Activated CD4-positive, alpha-beta memory T cell treated with anti-CD3 and anti-CD28 coated beads, Interleukin-2, amount 10 ng/mL, durations not matched to agents 7 days and 5 days (primary cell): ENCODE measurements at regions not wholly inside any gene's neighbourhood (a gene's known extent, or its start where the extent isn't known, plus 50 kb on each side); places are given as distances from the start of the nearest gene placed in this dataset.

Experiments used
- CTCF ChIA-PET: fragments of 350-600 bp; sonication (Branson Sonifier 250); formaldehyde crosslinking; loops from one replicate; lab custom pipeline; 2021; ENCODE audit warnings: antibody characterized with exemption, inconsistent platforms; lab: Charles Lee
- POLR2A ChIA-PET: fragments of 350-600 bp; sonication (Branson Sonifier 250); formaldehyde crosslinking; loops from one replicate; lab custom pipeline; 2021; ENCODE audit warnings: antibody characterized with exemption; lab: Charles Lee
- DNase-seq: peaks from one replicate; pipeline ENCODE4 v3.0.0-alpha.2; 2020
- H3K27ac Mint-ChIP-seq: one replicate; pipeline ENCODE4 v1.8.0; 2021; ENCODE audit warnings: mild to moderate bottlenecking, mixed read lengths
- H3K27me3 Mint-ChIP-seq: one replicate; pipeline ENCODE4 v1.8.0; 2021; ENCODE audit warnings: mixed read lengths
- H3K36me3 Mint-ChIP-seq: one replicate; pipeline ENCODE4 v1.8.0; 2021; ENCODE audit warnings: low read depth, mixed read lengths
- H3K4me1 Mint-ChIP-seq: one replicate; pipeline ENCODE4 v1.8.0; 2021; ENCODE audit warnings: mixed read lengths
- H3K4me3 Mint-ChIP-seq: one replicate; pipeline ENCODE4 v1.8.0; 2021; ENCODE audit warnings: mild to moderate bottlenecking, mixed read lengths
- H3K9me3 Mint-ChIP-seq: one replicate; pipeline ENCODE4 v1.8.0; 2021; ENCODE audit warnings: mixed read lengths

DNA sequence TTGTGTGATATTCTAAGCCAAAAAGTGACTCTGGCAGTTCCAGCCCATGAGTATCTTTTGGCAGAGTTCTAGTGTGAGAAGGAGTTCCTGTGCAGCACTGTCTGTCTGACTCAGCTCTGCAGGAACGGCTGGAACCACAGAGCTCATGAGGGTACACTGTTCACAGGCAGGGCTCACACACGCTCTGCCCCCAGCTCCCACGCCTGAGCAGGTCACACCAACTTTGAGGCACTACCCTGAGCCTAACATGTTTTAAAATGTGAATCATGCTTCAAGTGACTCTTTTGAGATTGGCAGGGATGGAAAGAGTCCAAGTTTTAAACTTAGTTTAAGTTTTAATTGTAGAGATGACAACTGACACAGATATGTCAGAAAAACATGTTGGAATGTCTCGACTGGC lies 1203.3 kb downstream of the UQCRFS1 start:
- POLR2A ChIA-PET, result no interaction called here
- CTCF ChIA-PET, result no interaction called here
- Mint-ChIP-seq H3K4me3 (no peak overlapping the region), H3K27me3 (no peaks in the 10 kb centered on the region), H3K9me3 (peaks cover 31% of the 10 kb centered on the region), H3K27ac (no peak overlapping the region), H3K4me1 (no peaks in the 10 kb centered on the region), H3K36me3 (no peaks in the 10 kb centered on the region)
- DNase-seq, result no peak

- CTCF ChIA-PET, result no interaction called here
- H3K27me3 Mint-ChIP-seq, result no peaks in the 10 kb centered on the region
These were observed 1204.3 kb downstream of the UQCRFS1 start for GRCh38 chr19:28008695-28009094.

DNA sequence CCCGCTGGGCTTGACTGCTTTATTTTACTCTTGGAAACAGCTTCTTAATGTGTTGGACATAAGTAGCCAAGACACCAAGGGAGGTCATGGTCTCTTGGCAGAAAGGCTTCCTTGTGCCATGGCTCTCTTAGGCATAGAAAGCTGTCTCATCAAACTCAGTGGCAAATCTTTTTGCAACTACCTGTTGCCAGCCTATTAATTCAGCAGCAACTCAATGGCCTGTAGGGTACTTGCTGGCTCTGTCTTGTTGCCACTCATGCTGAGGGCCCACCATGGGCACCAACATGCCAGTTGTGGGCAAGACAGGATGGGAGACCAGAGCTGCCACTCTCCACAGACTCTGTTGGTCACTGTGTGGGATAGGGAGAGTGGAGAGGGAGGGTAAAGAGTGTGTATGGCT lies 1209.4 kb downstream of the UQCRFS1 start:
- Mint-ChIP-seq H3K27me3 (no peaks in the 10 kb centered on the region), H3K4me1 (no peaks in the 10 kb centered on the region), H3K9me3 (peaks cover 24% of the 10 kb centered on the region), H3K27ac (no peak overlapping the region), H3K4me3 (no peak overlapping the region), H3K36me3 (no peaks in the 10 kb centered on the region)
- CTCF ChIA-PET, result no interaction called here
- POLR2A ChIA-PET, result no interaction called here
- DNase-seq, result no peak

More at GRCh38 chr19:28008695-28009094, 1204.3 kb downstream of the UQCRFS1 start:
- POLR2A ChIA-PET, result no interaction called here
- H3K9me3 Mint-ChIP-seq, result peaks cover 31% of the 10 kb centered on the region
- DNase-seq, result no peak
- H3K4me1 Mint-ChIP-seq, result no peaks in the 10 kb centered on the region
- H3K4me3 Mint-ChIP-seq, result no peak overlapping the region
- H3K36me3 Mint-ChIP-seq, result no peaks in the 10 kb centered on the region
- no peak overlapping the region for H3K27ac Mint-ChIP-seq

GRCh38 chr19:27997069-27997468 lies 1215.9 kb downstream of the UQCRFS1 start:
- no peak overlapping the region for H3K27ac Mint-ChIP-seq
- H3K4me1 Mint-ChIP-seq, result no peaks in the 10 kb centered on the region

GRCh38 chr19:27993619-27994570 lies 1219.1 kb downstream of the UQCRFS1 start:
- Mint-ChIP-seq H3K9me3 (peaks cover 6% of the 10 kb centered on the region), H3K4me1 (no peaks in the 10 kb centered on the region), H3K27me3 (no peaks in the 10 kb centered on the region), H3K36me3 (no peaks in the 10 kb centered on the region), H3K4me3 (no peak overlapping the region), H3K27ac (no peak overlapping the region)
- no peak for DNase-seq
- ChIA-PET POLR2A (no interaction called here), CTCF (no interaction called here)

More at GRCh38 chr19:27997069-27997468, 1215.9 kb downstream of the UQCRFS1 start:
- Mint-ChIP-seq H3K4me3 (no peak overlapping the region), H3K36me3 (no peaks in the 10 kb centered on the region), H3K9me3 (peaks cover 10% of the 10 kb centered on the region), H3K27me3 (no peaks in the 10 kb centered on the region)
- no peak for DNase-seq
- POLR2A ChIA-PET, result no interaction called here
- CTCF ChIA-PET, result no interaction called here

DNA sequence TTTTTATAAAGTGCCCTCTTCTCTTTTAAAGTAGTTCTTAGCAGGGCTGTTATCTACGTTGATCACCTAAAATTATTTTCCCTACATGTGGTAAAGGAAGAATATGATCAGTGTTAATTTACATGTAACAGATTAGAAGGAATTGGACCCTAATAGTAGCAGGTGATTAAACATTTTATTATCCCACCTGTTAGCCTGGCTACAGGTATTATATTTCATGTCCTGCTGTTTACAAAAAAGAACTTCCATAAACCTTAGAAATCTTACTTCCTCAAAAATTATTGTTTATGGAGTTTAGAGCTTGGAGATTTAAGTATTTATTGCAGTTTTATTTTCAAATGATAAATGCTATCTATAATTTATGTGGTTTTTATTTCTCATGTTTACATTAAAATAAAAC lies 1226.7 kb downstream of the UQCRFS1 start:
- peaks cover 3% of the 10 kb centered on the region for H3K9me3 Mint-ChIP-seq
- DNase-seq, result no peak
- H3K4me1 Mint-ChIP-seq, result no peaks in the 10 kb centered on the region
- no peak overlapping the region for H3K4me3 Mint-ChIP-seq
- ChIA-PET POLR2A (no interaction called here), CTCF (no interaction called here)
- no peak overlapping the region for H3K27ac Mint-ChIP-seq
- no peaks in the 10 kb centered on the region for H3K27me3 Mint-ChIP-seq
- H3K36me3 Mint-ChIP-seq, result no peaks in the 10 kb centered on the region

DNA sequence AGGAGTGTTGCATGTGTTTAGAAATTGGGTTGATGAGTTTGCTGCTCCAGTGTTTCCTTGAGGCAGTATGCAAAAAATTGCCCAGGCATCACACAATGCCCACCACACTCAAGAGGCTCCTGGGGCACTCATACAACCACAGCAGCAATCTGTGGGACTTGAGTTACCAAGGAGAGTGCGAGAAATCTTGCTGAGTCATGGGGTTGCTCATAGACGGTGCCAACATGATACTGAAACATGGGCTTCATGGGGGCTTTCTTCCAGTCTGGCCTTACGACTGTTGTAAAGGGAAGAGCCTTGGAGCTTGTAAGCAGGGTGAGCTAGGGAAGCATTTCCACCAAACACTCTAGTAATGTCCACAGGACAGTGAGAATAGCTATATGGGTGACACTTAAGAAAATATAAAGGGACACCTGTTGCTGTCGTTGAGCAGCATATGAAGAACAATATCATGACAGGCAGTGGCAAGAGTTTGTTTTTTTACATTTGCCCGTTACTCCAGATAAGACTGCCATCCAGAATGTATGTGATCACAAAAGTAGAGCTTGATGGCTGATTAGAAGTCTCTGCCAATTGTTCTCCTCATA lies 1237.4 kb downstream of the UQCRFS1 start:
- H3K9me3 Mint-ChIP-seq, result peaks cover 4% of the 10 kb centered on the region
- ChIA-PET CTCF (no interaction called here), POLR2A (no interaction called here)
- no peaks in the 10 kb centered on the region for H3K27me3 Mint-ChIP-seq
- DNase-seq, result no peak
- H3K36me3 Mint-ChIP-seq, result no peaks in the 10 kb centered on the region
- H3K4me1 Mint-ChIP-seq, result no peaks in the 10 kb centered on the region
- no peak overlapping the region for H3K27ac Mint-ChIP-seq
- no peak overlapping the region for H3K4me3 Mint-ChIP-seq

DNA sequence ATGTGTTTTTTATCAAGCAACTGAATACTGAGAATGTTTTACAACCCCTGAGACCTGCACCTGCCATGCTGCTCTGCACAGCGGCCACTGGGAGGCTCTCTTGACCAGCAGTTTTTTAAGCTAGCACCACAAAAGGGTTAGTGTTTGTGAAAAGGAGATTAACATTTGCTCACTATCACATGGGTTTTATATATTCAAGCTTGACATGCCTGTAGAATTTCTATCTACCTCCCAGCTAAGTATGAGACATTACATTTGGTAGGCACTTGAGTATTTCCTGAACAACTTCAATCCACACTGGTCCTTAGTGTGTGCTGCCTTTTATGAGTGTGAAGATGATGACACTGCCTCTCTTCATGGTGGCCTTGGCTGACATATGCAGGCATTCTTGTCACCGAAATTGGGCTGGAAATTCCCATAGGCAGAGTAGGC lies 1238.9 kb downstream of the UQCRFS1 start:
- POLR2A ChIA-PET, result no interaction called here
- H3K36me3 Mint-ChIP-seq, result no peaks in the 10 kb centered on the region
- CTCF ChIA-PET, result interaction anchor here (1.2 kb wide), 1 partner anchor 10 kb away, joined by 3 read pairs; no protein-coding TSS in a partner anchor
- H3K4me3 Mint-ChIP-seq, result no peak overlapping the region
- peaks cover 4% of the 10 kb centered on the region for H3K9me3 Mint-ChIP-seq
- DNase-seq, result no peak
- no peaks in the 10 kb centered on the region for H3K4me1 Mint-ChIP-seq
- no peaks in the 10 kb centered on the region for H3K27me3 Mint-ChIP-seq
- no peak overlapping the region for H3K27ac Mint-ChIP-seq

DNA sequence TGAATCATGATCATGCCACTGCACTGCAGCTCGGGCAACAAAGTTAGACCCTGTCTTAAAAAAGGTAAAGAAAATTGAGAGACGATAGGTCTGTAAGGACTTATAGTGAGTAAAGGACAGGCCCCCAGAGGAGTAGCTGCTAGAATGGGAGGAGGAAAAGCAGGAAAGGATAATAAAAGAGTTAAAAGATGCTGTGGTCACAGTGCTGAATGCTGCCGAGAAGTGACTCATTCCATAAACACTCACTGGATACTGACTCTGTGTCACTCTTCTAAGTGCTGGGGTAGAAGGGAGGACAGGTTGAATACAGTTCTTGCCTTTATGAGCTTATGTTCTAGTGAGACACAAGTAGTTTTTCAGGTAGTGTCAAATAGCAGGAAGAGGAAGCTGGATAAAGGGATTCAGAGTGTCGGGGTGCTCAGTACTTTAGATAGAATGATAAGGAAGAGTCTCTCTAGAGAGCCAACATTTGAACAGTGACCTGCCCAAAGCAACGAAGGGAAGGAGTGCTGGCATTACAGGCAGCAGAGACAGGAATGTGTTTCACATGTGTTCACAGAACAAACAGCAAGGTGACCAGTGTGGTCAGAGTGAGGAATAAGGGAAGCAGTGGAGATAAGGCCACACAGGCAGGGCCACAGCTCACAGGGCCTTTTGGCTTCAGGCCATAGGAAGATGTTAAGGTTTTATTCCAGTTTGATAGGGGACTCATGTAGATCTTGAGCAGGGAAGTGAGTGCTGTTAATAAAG lies 1240.5 kb downstream of the UQCRFS1 start:
- ChIA-PET CTCF (no interaction called here), POLR2A (no interaction called here)
- Mint-ChIP-seq H3K9me3 (no peaks in the 10 kb centered on the region), H3K4me1 (no peaks in the 10 kb centered on the region), H3K27me3 (no peaks in the 10 kb centered on the region), H3K27ac (no peak overlapping the region), H3K4me3 (no peak overlapping the region), H3K36me3 (no peaks in the 10 kb centered on the region)
- no peak for DNase-seq

DNA sequence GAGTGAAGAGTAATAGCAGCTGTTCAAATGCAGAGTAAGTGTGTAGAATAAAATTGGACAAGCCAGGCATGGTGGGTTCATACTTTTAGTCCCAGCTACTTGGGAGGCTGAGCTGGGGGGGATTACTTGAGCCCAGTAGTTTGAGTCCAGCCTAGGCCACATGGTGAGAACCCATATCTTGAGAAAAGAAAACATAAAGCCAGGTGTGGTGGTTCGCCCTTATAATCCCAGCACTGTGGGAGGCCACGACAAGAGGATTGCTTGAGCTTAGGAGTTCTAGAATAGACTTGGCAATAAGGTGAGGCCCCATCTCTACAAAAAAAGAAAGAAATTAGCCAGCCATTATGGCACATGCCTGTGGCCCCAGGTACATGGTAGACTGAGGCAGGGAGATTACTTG lies 1241.1 kb downstream of the UQCRFS1 start:
- ChIA-PET POLR2A (no interaction called here), CTCF (no interaction called here)
- Mint-ChIP-seq H3K4me1 (no peaks in the 10 kb centered on the region), H3K27ac (no peak overlapping the region), H3K36me3 (no peaks in the 10 kb centered on the region), H3K27me3 (no peaks in the 10 kb centered on the region), H3K4me3 (no peak overlapping the region), H3K9me3 (no peaks in the 10 kb centered on the region)
- DNase-seq, result no peak

- ChIA-PET CTCF (no interaction called here), POLR2A (no interaction called here)
- no peak overlapping the region for H3K4me3 Mint-ChIP-seq
These were observed 1241.9 kb downstream of the UQCRFS1 start for GRCh38 chr19:27971071-27971470.

DNA sequence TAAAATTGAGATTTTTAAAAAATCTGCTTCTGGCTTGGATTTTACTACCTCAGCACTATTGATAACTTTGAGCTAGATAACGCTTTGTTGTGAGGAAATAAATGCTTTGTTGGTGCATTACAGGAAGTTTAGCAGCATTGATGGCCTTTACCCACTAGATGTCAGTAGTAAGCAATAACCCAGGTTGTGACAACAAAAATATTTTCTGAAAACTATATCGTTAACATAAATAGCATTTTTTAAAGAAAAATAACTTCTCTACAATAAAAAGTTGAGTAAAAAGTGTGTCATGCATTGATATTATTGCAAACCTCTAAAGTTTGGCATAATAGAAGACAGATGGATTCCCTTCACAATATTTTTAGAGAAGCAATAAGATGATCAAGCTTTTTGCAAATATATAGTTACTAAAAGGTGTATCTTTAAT lies 1246.5 kb downstream of the UQCRFS1 start:
- no peaks in the 10 kb centered on the region for H3K9me3 Mint-ChIP-seq
- no peaks in the 10 kb centered on the region for H3K4me1 Mint-ChIP-seq
- no peak for DNase-seq
- CTCF ChIA-PET, result interaction anchor here (1.0 kb wide), 1 partner anchor 9 kb away, joined by 3 read pairs; no protein-coding TSS in a partner anchor
- no peak overlapping the region for H3K27ac Mint-ChIP-seq
- H3K36me3 Mint-ChIP-seq, result no peaks in the 10 kb centered on the region
- H3K4me3 Mint-ChIP-seq, result no peak overlapping the region
- POLR2A ChIA-PET, result no interaction called here
- no peaks in the 10 kb centered on the region for H3K27me3 Mint-ChIP-seq

More at GRCh38 chr19:27971071-27971470, 1241.9 kb downstream of the UQCRFS1 start:
- Mint-ChIP-seq H3K27ac (no peak overlapping the region), H3K36me3 (no peaks in the 10 kb centered on the region), H3K4me1 (no peaks in the 10 kb centered on the region), H3K27me3 (no peaks in the 10 kb centered on the region), H3K9me3 (no peaks in the 10 kb centered on the region)
- DNase-seq, result no peak

GRCh38 chr19:27964185-27964584 lies 1248.8 kb downstream of the UQCRFS1 start:
- ChIA-PET CTCF (interaction anchor here (1.0 kb wide), 1 partner anchor 9 kb away, joined by 3 read pairs; no protein-coding TSS in a partner anchor), POLR2A (no interaction called here)
- no peak overlapping the region for H3K4me3 Mint-ChIP-seq
- H3K27ac Mint-ChIP-seq, result no peak overlapping the region
- no peak for DNase-seq
- no peaks in the 10 kb centered on the region for H3K9me3 Mint-ChIP-seq
- no peaks in the 10 kb centered on the region for H3K4me1 Mint-ChIP-seq
- no peaks in the 10 kb centered on the region for H3K27me3 Mint-ChIP-seq
- H3K36me3 Mint-ChIP-seq, result no peaks in the 10 kb centered on the region
